Natural killer cell (primary cell): ENCODE measurements at regions not wholly inside any gene's neighbourhood (a gene's known extent, or its start where the extent isn't known, plus 50 kb on each side); places are given as distances from the start of the nearest gene placed in this dataset.

Source experiments
- ATAC-seq, 3 donors: fragments of 150-1000 bp in 2 of 3; fragments of 200-7000 bp in 1 of 3; cut with Tn5 transposase; 1 replicate in 1 of 3; 2 replicates in 2 of 3; pipeline ENCODE4 v1.10.0; 2021; ENCODE audit warnings: mild to moderate bottlenecking in 2 of 3, moderate library complexity in 2 of 3
- DNase-seq, 2 donors: peaks; one replicate each; pipeline versions ENCODE4 v3.0.0 to v3.0.0-alpha.2; 2013 to 2021; ENCODE audit warnings: mixed read lengths in 1 of 2
- H3K27ac ChIP-seq: one replicate; pipeline ENCODE4 v1.5.1; 2013; ENCODE audit warnings: mild to moderate bottlenecking, low read length
- H3K27me3 ChIP-seq: one replicate; pipeline ENCODE4 v1.6.1; 2013; ENCODE audit warnings: low read length; ENCODE audit not compliant: control insufficient read depth, insufficient read depth
- H3K36me3 ChIP-seq: one replicate; pipeline ENCODE4 v1.6.1; 2013; ENCODE audit warnings: low read length; ENCODE audit not compliant: control insufficient read depth, insufficient read depth
- H3K4me1 ChIP-seq: one replicate; pipeline ENCODE4 v1.6.1; 2013; ENCODE audit warnings: low read length; ENCODE audit not compliant: control insufficient read depth, insufficient read depth
- H3K4me3 ChIP-seq: one replicate; pipeline ENCODE4 v1.5.1; 2013; ENCODE audit warnings: low read length
- H3K9me3 ChIP-seq: one replicate; pipeline ENCODE4 v1.6.1; 2013; ENCODE audit warnings: low read length; ENCODE audit not compliant: control insufficient read depth, insufficient read depth
- H3K27ac Mint-ChIP-seq, 2 donors: one replicate each; pipeline ENCODE4 v1.8.0; 2022; ENCODE audit warnings: mild to moderate bottlenecking in 2 of 2, mixed read lengths in 2 of 2, moderate library complexity in 1 of 2
- H3K27me3 Mint-ChIP-seq, 2 donors: one replicate each; pipeline ENCODE4 v1.8.0; 2022; ENCODE audit warnings: low read depth in 2 of 2, mixed read lengths in 2 of 2
- H3K36me3 Mint-ChIP-seq: one replicate; pipeline ENCODE4 v1.8.0; 2022; ENCODE audit warnings: mixed read lengths
- H3K4me1 Mint-ChIP-seq, 2 donors: one replicate each; pipeline ENCODE4 v1.8.0; 2022; ENCODE audit warnings: mixed read lengths in 2 of 2
- H3K4me3 Mint-ChIP-seq: one replicate; pipeline ENCODE4 v1.8.0; 2022; ENCODE audit warnings: mild to moderate bottlenecking, moderate library complexity, mixed read lengths
- H3K9me3 Mint-ChIP-seq, 2 donors: one replicate each; pipeline ENCODE4 v1.8.0; 2022; ENCODE audit warnings: mixed read lengths in 2 of 2
- whole genome bisulfite sequencing: methylation state at CpG from one replicate; pipeline ENCODE4 v1.1.7; 2013; ENCODE audit warnings: missing lambda C conversion rate; ENCODE audit not compliant: insufficient coverage; 5-methylcytosine and 5-hydroxymethylcytosine counted together
- intact Hi-C: fragments of 100-400 bp; cut with micrococcal nuclease; formaldehyde crosslinking; loops from one replicate; pipeline ENCODE4 v1.14.2; 2022
- TF ChIP-seq, protein P1 (sequence below): fragments of 200-600 bp; IDR thresholded peaks from one replicate; pipeline ENCODE4 v1.8.0; 2022; ENCODE audit warnings: antibody characterized with exemption

DNA sequence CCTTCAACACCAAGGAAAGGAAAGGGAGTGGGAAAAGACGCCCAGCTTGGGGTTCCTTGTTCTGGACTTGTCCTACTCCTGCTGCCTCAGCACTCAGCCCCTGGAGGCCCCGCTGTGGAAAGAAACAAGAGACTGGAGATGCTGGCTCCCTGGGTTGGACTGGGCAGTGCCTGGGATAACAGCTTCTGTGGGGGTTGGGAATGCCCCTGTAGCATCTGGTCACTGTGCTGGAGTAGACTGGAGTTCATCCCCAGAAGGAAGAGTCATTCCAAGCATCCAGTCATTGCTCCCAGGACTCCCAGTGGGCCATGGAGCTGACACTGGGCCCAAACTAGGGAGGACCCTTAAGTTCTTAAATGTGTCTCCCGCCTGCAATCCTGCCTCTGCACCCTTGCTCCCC lies 129.3 kb upstream of the HAAO start:
- ATAC-seq (no peak), DNase-seq (no peak)
- Mint-ChIP-seq H3K27me3 (peaks cover 0 to 3% of the 10 kb centered on the region in 2 donors), H3K4me3 (no peak overlapping the region), H3K4me1 (no peaks in the 10 kb centered on the region), H3K9me3 (no peaks in the 10 kb centered on the region), H3K36me3 (no peaks in the 10 kb centered on the region), H3K27ac (no peak overlapping the region)
- Histone ChIP-seq H3K27me3 (no peaks in the 10 kb centered on the region), H3K9me3 (no peaks in the 10 kb centered on the region), H3K4me1 (no peaks in the 10 kb centered on the region), H3K27ac (no peak overlapping the region), H3K4me3 (no peak overlapping the region), H3K36me3 (no peaks in the 10 kb centered on the region)
- WGBS = 85% methylated on average over 3 of the region's 3 CpGs
- TF ChIP-seq, protein P1, sequence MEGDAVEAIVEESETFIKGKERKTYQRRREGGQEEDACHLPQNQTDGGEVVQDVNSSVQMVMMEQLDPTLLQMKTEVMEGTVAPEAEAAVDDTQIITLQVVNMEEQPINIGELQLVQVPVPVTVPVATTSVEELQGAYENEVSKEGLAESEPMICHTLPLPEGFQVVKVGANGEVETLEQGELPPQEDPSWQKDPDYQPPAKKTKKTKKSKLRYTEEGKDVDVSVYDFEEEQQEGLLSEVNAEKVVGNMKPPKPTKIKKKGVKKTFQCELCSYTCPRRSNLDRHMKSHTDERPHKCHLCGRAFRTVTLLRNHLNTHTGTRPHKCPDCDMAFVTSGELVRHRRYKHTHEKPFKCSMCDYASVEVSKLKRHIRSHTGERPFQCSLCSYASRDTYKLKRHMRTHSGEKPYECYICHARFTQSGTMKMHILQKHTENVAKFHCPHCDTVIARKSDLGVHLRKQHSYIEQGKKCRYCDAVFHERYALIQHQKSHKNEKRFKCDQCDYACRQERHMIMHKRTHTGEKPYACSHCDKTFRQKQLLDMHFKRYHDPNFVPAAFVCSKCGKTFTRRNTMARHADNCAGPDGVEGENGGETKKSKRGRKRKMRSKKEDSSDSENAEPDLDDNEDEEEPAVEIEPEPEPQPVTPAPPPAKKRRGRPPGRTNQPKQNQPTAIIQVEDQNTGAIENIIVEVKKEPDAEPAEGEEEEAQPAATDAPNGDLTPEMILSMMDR = no peak
- intact Hi-C loops = no loop called here

DNA sequence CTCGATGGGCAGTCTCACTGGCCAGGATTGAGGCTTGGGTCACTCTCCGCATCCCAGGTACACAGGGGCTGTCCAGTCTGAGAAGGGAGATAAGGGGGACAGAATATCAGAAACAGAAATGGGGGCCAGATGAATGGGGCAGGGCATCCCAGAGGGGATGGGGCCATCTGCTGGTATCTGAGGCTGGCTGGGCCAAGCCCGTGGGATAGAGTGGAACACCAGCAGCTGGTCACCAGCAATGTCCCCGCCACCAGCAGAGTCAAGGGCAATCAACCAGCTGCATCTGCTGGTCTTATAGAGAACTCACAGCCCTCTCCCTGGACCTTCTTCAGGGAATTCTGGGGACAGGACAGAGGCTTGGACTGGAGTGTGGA lies 128.8 kb upstream of the HAAO start:
- no peaks in the 10 kb centered on the region for H3K9me3 Mint-ChIP-seq
- intact Hi-C loops = no loop called here
- no peak for DNase-seq
- WGBS = 67% methylated on average over 4 of the region's 4 CpGs
- Histone ChIP-seq H3K4me1 (no peaks in the 10 kb centered on the region), H3K27me3 (no peaks in the 10 kb centered on the region), H3K36me3 (no peaks in the 10 kb centered on the region), H3K9me3 (no peaks in the 10 kb centered on the region), H3K27ac (no peak overlapping the region), H3K4me3 (no peak overlapping the region)
- no peaks in the 10 kb centered on the region for H3K4me1 Mint-ChIP-seq
- no peaks in the 10 kb centered on the region for H3K36me3 Mint-ChIP-seq
- H3K27me3 Mint-ChIP-seq = peaks cover 0 to 4% of the 10 kb centered on the region in 2 donors
- no peak overlapping the region for H3K27ac Mint-ChIP-seq
- no peak for ATAC-seq
- TF ChIP-seq, protein P1 = no peak
- H3K4me3 Mint-ChIP-seq = no peak overlapping the region

DNA sequence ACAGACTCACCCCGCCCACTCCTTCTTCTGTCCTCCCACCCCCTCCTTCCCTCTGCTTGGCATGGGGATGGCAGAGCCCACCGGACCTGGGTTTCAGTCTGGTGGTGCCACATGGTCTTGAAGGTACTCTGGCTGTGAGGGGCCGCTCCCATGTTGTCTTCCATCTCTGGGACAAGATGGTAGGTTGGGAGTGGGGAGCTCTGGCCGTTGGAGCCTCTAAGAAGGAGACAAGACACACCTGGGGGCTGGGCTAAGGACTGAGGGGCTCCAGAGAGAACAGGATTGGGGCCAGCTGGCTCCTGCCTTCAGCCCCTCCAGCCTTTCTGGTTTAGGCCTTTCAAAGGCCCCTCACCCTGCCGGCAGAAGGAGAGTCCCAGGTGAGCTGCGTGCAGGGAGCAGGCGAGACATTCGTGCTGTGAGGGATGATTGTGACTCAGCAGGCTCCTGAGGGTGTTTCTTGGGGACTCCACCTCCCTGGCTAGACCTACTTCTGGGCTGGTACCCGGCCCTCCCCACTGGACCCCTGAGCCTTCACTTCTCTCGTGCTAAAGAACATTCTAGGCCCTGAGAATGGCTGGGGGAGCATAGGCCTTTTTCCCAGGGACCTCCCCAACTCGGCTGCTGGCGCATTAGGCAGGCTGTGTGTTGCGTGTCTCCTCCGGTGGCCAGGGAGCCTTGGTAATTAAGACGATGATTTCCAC lies 128.2 kb upstream of the HAAO start:
- no peaks in the 10 kb centered on the region for H3K27me3 ChIP-seq
- no peaks in the 10 kb centered on the region for H3K36me3 Mint-ChIP-seq
- H3K27ac ChIP-seq = no peak overlapping the region
- no peak overlapping the region for H3K4me3 Mint-ChIP-seq
- H3K9me3 ChIP-seq = no peaks in the 10 kb centered on the region
- TF ChIP-seq, protein P1 = no peak
- DNase-seq = no peak
- no peaks in the 10 kb centered on the region for H3K4me1 ChIP-seq
- 81% methylated on average over 14 of the region's 15 CpGs for WGBS
- no peak overlapping the region for H3K27ac Mint-ChIP-seq
- H3K9me3 Mint-ChIP-seq = no peaks in the 10 kb centered on the region
- no peaks in the 10 kb centered on the region for H3K36me3 ChIP-seq
- peaks cover 0 to 4% of the 10 kb centered on the region in 2 donors for H3K27me3 Mint-ChIP-seq
- H3K4me1 Mint-ChIP-seq = no peaks in the 10 kb centered on the region
- H3K4me3 ChIP-seq = no peak overlapping the region
- no peak for ATAC-seq
- intact Hi-C loops = no loop called here
